Activated CD4-positive, alpha-beta T cell treated with anti-CD3 and anti-CD28 coated beads, Interleukin-2, Interleukin-6, amounts not matched to agents 100 ng/mL and 50 ng/mL, durations not matched to agents 16 hours and 8 hours (primary cell): ENCODE measurements at regions not wholly inside any gene's neighbourhood (a gene's known extent, or its start where the extent isn't known, plus 50 kb on each side); places are given as distances from the start of the nearest gene placed in this dataset.

Source experiments
- DNase-seq: peaks from one replicate; pipeline ENCODE4 v3.0.0-alpha.2; 2020

GRCh38 chr21:15152591-15152990, 87.8 kb upstream of the NRIP1 start:
- DNase-seq, result no peak

DNA sequence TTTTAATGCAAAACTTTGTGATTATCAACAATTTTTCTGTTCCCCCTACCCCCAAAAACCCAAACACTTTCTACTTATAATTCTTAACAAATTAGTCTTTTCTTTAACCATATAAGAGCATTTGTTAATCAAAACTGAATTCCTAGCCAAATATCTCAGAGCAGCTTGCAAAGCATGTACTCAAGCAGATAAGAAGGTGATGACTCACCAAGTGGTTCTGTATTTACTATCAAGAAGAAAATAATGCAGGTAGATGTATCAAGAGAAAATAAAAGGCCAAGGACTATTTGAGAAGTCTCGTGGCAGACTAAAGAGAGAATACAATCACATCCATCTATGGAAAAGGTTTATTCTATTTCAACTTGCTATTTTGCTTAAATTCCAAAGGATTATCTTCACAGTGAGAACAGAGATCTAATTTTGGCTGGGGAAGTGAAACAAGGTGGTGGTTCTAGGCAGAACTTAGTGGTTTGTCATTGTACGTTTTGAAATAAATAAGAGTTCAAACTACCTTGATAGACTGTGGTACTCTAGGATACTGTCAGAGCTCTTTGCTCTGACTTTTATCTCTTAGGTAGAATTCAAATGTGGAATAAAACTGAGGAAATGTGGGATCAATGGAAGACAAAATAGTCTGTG, 94.7 kb upstream of the NRIP1 start:
- DNase-seq, result no peak

DNA sequence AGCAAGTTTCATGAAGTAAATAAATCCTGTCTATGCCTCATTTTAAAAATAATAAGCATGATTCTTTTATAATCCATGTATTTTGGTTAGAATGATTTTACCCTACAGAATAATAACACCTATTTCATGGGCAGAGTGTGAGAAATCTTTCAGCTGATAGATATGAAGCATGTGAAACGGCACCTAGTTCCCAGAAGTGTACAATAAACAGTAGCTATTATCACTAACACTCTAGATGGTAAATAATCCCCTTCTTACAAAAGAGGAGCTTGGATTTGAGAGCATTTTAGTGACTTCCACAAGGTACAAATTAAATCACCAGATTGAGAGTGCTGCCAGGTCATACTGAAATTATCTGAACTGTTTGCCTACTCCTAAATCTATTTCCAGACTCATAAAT, 95.3 kb upstream of the NRIP1 start:
- no peak for DNase-seq

DNA sequence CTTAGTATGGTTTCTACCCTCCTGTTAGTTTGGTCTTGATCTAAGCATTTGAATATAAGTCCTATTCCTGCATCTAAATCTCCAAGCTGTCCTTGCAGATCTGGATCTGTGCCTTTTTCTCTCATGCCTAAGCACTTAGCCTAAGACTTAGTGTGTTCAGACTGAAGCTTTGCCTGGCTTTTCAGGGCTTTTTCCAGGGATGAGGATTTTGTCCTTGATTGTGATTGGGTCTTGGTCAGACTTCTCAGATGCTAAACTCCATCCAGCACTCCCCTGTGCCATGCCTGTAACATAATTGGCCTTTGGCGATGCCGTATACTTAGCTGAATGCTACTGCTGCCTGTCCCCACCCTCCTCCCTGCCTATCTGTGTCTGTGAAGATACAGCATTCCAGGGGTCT, 98.1 kb upstream of the NRIP1 start:
- DNase-seq, result no peak

GRCh38 chr21:15164273-15164672, 99.5 kb upstream of the NRIP1 start:
- DNase-seq, result no peak

GRCh38 chr21:15164678-15165303, 100.0 kb upstream of the NRIP1 start:
- DNase-seq, result no peak

GRCh38 chr21:15170614-15171013, 105.8 kb upstream of the NRIP1 start:
- DNase-seq, result no peak

- no peak for DNase-seq
Observed at GRCh38 chr21:15171546-15171945, 106.7 kb upstream of the NRIP1 start.

DNA sequence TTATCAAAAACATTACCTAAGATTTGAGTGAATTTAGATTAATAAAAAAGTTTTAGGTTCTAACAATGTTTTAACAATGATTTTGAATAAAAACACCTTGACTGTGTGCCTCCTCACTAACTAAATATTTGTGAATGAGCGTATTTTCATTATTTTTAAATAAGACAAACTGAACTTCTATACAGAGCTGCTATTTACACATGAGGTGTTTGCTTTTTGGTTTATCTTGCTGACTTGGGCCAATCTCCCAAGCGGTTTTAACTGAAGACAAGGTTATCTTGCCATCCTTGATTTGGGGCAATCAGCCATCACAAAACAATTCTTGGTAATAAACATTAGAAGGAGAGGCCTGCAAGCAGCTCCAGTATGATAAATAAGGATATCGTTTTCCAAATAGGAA, 108.2 kb upstream of the NRIP1 start:
- no peak for DNase-seq

DNA sequence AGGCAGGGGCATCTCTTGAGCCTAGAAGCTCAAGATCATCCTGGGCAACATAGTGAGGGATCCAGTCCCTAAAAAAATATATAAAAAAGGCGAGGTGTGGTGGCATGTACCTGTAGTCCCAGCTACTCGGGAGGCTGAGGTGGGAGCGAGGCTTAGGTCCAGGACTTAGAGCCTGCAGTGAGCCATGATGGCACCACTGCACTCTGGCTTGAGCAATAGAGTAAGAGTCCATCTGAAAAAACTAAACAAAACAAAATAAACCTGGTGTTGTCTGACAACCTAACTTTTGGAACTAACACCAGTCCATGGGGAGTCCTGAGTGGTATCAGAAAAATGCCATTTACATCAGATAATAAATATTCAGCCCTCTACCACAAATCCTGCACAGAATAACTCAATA, 110.1 kb upstream of the NRIP1 start:
- DNase-seq, result no peak

DNA sequence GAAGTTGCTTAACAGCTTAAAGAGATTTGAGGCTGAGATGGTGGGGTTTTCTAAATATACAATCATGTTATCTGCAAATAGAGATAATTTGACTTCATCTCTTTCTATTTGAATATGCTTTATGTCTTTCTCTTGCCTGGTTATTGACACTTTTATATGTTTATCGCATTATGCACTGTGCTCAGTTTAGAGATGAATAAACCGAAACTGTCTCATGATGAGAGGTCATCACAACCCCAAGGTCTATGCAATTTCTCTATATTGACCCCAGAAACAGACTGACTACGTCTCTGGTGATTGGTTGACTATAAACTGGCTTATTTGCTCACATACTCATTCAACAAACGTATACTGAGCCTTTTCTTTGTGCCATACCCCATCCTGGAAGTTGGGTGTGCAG, 117.9 kb upstream of the NRIP1 start:
- no peak for DNase-seq

DNA sequence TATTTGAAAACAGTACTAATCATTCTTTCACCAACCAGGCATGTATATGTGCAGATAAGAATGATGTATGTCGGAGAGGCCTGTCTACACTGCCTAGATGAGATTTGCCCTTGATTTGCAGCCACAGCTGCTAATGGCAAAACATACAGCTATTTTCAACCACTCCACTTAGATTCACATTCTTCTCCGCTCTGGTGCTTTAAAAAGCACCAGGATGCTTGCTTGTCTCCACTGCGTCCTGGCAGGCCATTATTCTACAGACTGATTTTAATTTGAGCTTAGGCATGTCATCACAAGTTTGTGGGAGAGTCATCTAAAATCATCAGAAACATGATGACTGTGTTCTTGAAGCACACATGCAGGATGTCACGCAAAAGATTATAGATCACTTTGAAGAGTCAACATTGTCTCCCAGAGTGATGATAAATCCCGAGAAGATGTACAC, 119.0 kb upstream of the NRIP1 start:
- no peak for DNase-seq

GRCh38 chr21:15190412-15190811, 125.6 kb upstream of the NRIP1 start:
- no peak for DNase-seq

DNA sequence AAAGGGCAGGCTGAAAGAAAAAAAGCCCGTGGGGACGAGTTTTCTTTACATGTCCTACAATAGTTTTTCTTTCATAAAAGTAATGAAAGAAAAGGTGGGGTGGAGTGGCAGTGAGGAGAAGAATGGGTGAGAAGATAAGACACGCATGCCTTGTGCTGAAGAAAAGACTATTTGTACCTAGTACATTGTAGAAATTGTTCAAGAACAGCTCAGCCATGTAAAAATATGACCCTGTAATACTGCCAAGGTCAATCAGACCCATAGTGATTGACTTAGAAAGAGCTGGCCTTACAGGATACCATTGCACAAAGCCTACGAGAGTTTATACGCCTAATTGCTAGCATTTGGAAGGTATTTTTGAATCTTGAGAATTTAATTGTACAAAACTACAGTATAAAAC, 126.0 kb upstream of the NRIP1 start:
- DNase-seq, result no peak

- DNase-seq, result no peak
Observed at GRCh38 chr21:15191342-15191741, 126.5 kb upstream of the NRIP1 start.

- DNase-seq, result no peak
Observed at GRCh38 chr21:15192243-15192642, 127.4 kb upstream of the NRIP1 start.

DNA sequence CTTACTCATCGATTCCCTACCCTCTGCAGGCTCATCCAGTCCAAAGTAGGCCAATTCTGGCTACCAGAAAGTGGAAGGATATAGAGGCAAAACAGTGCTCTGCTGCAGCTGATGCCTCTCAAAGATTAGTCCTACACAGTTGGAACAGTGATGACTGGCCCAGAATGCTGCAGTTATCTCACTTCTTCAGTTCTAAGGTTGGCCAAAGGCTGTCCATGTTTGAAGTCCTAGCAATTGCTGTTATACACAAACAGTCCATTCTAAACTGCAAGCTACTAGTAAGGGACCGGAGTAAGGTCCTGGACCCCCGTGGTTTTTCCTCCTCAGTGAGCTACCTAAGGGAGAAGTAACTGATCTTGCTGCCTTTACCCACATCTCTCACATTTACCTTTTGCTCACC, 129.1 kb upstream of the NRIP1 start:
- DNase-seq, result no peak

DNA sequence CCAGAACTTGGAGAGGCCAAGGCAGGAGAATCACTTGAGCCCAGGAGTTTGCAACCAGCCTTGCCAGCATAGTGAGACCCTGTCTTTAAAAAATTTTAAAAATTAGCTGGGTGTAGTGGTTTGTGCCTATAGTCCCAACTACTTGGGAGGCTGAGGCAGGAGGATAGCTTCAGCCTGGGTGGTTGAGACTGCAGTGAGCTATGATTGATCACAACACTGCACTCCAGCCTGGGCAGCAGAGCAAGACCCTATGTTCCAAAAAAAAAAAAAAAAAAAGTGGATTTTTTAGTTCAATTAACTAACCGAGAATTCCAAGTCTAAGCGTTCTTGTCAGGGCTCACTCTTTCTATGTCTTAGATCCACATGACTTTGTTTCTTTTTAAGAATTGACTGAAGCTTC, 130.3 kb upstream of the NRIP1 start:
- DNase-seq, result no peak

DNA sequence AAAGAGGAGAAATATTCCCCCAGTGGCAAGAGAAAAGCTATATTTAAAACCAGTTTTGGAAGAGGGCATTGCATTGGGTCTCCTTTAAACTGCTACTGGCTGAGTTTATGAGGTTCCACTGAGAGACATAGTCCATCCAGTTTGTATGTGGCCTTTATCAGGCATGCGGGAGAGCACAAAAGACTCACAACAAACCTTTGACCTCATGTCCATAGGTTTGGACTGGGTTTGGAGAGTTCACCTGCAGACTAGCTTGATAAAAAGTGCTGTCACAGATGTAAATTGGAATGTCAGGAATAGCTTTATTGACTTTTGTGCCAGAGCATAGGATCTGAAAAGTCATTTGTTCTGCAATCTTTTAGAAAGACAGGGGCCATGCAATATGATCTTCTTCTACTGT, 131.0 kb upstream of the NRIP1 start:
- DNase-seq, result no peak

- no peak for DNase-seq
Observed at GRCh38 chr21:15197696-15198095, 132.9 kb upstream of the NRIP1 start.

DNA sequence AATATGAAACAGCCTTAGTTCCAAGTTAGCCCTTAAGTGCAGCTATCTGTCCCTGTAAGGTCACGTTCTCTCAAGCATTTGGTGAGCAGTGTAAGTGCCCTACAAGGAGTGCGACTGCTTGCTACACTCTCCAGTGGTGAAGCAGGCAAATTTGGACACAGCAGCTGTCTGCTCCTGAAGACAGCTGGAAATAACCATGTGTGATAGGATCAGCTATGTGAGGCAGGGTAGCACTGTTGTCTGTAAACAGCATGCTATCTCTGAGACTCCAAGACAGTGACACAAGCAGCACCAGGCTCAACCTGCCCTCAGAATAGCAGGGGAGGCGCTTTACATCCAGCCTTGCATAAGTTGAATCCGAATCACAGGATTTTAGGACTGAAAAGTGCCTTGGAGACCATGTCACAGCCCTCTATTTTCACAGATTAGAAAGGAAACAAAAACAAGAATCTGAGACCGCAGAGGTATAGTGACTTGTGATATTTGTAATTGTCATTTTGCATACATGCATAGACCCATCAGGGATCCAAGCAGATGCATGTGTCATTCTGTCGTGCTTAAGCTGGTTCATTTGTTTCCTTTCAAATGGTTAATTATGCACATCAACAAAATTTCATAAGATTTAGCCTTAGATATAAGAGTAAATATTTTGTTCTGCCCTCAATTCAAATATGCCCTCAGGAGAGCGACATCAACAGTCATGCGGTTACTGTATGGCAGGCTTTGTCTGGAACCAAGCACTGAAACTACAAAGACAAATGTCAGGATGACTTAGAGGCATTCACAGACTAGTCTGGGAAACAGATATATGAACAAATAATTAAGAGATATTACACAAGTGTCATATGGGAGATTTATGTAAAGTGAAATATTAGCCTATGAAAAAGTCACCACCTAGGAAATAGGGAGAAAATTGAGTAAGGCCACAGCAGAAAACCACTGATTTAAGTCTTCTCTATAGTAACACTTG, 134.9 kb upstream of the NRIP1 start:
- no peak for DNase-seq

DNA sequence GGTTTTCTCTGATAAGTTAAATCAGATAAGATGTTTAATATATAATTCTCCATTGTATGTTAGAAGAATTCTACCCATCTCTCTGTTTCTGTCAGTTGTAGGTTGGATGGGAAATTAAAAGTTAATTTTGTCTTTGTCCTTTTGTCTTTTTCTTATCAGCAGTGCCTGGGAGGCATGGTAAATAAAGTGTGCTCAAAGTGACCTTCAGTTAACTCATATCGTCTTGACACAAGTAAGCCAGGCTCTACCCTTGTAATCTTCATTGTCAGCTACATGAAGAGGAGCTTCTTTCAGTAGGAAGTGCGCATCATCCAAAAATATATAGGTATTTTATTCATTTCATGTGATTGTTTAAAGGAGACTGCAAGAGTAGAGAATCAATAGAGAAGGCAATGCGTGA, 138.9 kb upstream of the NRIP1 start:
- DNase-seq, result no peak

GRCh38 chr21:15204140-15204969, 139.6 kb upstream of the NRIP1 start:
- DNase-seq, result no peak
